ENCODE measurements at regions not wholly inside any gene's neighbourhood (a gene's known extent, or its start where the extent isn't known, plus 50 kb on each side); places are given as distances from the start of the nearest gene placed in this dataset.

DNA sequence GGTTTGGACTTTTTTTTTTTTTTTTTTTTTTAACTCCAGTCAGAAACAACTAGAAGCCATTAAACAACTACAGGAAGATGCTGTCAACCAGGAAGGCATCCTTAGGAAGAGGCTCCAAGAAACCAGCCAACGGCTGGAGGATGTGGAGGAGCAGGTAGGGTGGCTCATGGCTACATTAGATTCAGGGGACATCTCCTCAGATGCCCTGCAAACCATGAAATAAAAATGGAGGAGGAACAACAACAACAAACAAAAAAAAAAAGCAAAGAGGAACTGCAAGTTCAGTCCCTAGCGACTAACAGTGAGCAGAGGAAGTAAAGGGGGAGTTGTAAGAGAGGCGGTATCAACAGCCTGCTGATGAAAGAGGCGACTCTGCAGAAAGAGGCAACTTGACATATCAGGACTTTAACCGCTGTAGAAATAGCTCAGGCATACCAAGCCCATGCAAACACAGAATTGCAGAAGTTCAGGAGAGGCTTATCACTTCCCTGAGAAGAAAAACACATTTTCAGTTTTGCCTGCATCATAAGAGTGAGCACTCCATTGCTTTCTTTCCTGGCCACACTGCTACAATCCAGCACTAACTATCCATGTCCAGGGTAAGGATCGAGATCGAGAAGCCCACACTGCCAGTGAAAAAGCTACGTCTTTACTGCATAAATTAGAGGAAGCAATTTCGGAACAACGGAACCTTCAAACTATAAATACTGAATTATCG lies 103.5 kb upstream of the BCAT1 start:
- H3K36me3 ChIP-seq (ENCODE audit: insufficient read depth, low read length), result no peaks in the 10 kb centered on the region
- POLR2A ChIA-PET (ENCODE audit: partially characterized antibody), result interaction anchor here (0.7 to 2.8 kb wide), 13 partner anchors 9 to 325 kb away, joined by 3 to 16 read pairs (median 6); partner anchors contain the start of genes DNAI7, ETFRF1 and KRAS
- H3K27me3 ChIP-seq (ENCODE audit: insufficient read depth, low read length), result no peaks in the 10 kb centered on the region
- no peaks in the 10 kb centered on the region for H3K27me3 Mint-ChIP-seq
- peak overlapping the region; percentile 93 to 100 (median 96) for H3K4me3 Mint-ChIP-seq
- peaks cover 0 to 4% (median 0%) of the 10 kb centered on the region in 8 donors for H3K9me3 Mint-ChIP-seq
- peaks cover 33 to 56% (median 44%) of the 10 kb centered on the region in 4 donors for H3K4me1 Mint-ChIP-seq
- H3K27ac ChIP-seq (ENCODE audit: low read depth, low read length), result peak overlapping the region; percentile 52
- peak overlapping the region; percentile 97 to 99 (median 98) for H3K27ac Mint-ChIP-seq
- CTCF ChIA-PET (ENCODE audit: partially characterized antibody), result interaction anchor here (0.7 to 3.5 kb wide), 14 partner anchors 7 to 335 kb away, joined by 3 to 21 read pairs (median 5); no protein-coding TSS in a partner anchor
- peak overlapping the region; percentile 72 to 88 for H3K4me3 ChIP-seq (ENCODE audit: low read length in 2 of 2)
- H3K36me3 Mint-ChIP-seq, result peaks cover 3 to 12% of the 10 kb centered on the region in 2 donors
- DNase-seq, result peak; percentile 82 to 91 (median 88)
- peaks cover 51% of the 10 kb centered on the region for H3K4me1 ChIP-seq (ENCODE audit: insufficient read depth, low read length)
- no peaks in the 10 kb centered on the region for H3K9me3 ChIP-seq (ENCODE audit: control insufficient read depth in 1 of 2, low read length in 2 of 2)
- intact Hi-C loops (cut with micrococcal nuclease), result loop anchor here (1.0 to 5.0 kb wide), 8 partner anchors 16 to 335 kb away; partner anchors contain the start of genes DNAI7, ETFRF1 and KRAS

DNA sequence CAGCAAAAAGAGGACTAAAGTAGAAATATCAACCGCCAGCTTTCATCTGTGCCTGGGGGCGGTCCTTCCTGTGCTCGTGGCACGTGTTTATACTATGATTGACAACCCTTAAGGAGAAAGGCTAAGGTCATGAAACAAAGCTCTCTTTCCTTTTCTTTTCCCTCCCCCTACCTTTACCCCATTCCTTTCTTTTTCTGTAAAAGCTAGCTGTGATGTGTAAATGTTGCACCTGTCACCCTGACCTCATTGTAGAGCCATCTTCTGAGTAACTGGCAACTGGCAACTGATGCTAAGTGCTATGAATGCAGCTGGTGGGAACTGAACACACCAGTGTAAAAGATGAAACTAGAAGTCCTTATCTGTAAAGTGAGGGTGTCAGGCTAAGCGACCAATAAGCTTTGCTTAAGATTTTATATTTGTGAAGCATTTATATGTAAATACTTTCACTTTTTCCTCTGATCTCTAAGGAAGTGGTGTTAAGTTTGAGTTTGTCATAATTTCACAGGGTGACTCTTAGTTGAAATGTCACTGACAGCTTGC lies 102.8 kb upstream of the BCAT1 start:
- Mint-ChIP-seq H3K27me3 (no peaks in the 10 kb centered on the region), H3K36me3 (peaks cover 3 to 12% of the 10 kb centered on the region in 2 donors), H3K4me3 (peak overlapping the region; percentile 93 to 100 (median 96)), H3K27ac (peak overlapping the region; percentile 97 to 99 (median 98)), H3K4me1 (peaks cover 30 to 51% (median 40%) of the 10 kb centered on the region in 4 donors), H3K9me3 (peaks cover 0 to 10% (median 5%) of the 10 kb centered on the region in 8 donors)
- POLR2A ChIA-PET (ENCODE audit: partially characterized antibody), result interaction anchor here (0.7 to 2.8 kb wide), 13 partner anchors 9 to 326 kb away, joined by 3 to 16 read pairs (median 6); partner anchors contain the start of genes DNAI7, ETFRF1 and KRAS
- CTCF ChIA-PET (ENCODE audit: partially characterized antibody), result interaction anchor here (0.7 to 3.5 kb wide), 13 partner anchors 8 to 336 kb away, joined by 3 to 21 read pairs (median 5); no protein-coding TSS in a partner anchor
- Histone ChIP-seq H3K9me3 (ENCODE audit: control insufficient read depth in 1 of 2, low read length in 2 of 2) (peaks cover 0 to 2% of the 10 kb centered on the region in 2 donors), H3K27me3 (ENCODE audit: insufficient read depth, low read length) (no peaks in the 10 kb centered on the region), H3K4me3 (ENCODE audit: low read length in 2 of 2) (peak overlapping the region; percentile 72 to 88), H3K27ac (ENCODE audit: low read depth, low read length) (peak overlapping the region; percentile 52), H3K36me3 (ENCODE audit: insufficient read depth, low read length) (no peaks in the 10 kb centered on the region), H3K4me1 (ENCODE audit: insufficient read depth, low read length) (peaks cover 45% of the 10 kb centered on the region)
- peak in 4 of 5 donors; percentile 80 to 88 (median 84) for DNase-seq
- intact Hi-C loops (cut with micrococcal nuclease), result loop anchor here (1.0 to 5.0 kb wide), 8 partner anchors 17 to 336 kb away; partner anchors contain the start of genes DNAI7, ETFRF1 and KRAS

DNA sequence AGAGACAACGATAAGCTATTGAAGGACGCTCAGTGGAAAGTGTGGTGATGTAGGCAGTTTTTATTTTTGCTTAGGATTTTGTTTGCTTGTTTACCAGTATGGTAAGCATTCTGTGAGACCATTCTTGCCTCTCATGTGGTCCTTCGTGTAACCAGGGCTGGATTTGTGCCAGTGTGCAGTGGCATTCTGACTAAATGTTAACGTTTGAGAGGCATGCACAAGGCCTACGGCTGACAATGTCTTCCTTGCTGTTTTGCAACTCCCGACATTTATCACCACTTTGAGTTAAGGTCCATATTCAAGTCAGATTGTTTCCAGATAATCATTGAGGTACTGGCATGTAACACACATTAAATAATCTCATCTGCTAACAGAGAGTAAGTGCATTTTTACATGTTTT lies 102.3 kb upstream of the BCAT1 start:
- DNase-seq, result no peak
- Histone ChIP-seq H3K27ac (ENCODE audit: low read depth, low read length) (peak overlapping the region; percentile 52), H3K36me3 (ENCODE audit: insufficient read depth, low read length) (no peaks in the 10 kb centered on the region), H3K27me3 (ENCODE audit: insufficient read depth, low read length) (no peaks in the 10 kb centered on the region), H3K4me3 (ENCODE audit: low read length in 2 of 2) (peak overlapping the region; percentile 72 to 88), H3K4me1 (ENCODE audit: insufficient read depth, low read length) (peaks cover 40% of the 10 kb centered on the region), H3K9me3 (ENCODE audit: control insufficient read depth in 1 of 2, low read length in 2 of 2) (peaks cover 0 to 4% of the 10 kb centered on the region in 2 donors)
- Mint-ChIP-seq H3K4me1 (peaks cover 27 to 46% (median 36%) of the 10 kb centered on the region in 4 donors), H3K27ac (peak overlapping the region; percentile 97 to 99 (median 98)), H3K36me3 (peaks cover 3 to 12% of the 10 kb centered on the region in 2 donors), H3K4me3 (peak overlapping the region; percentile 93 to 100 (median 96)), H3K9me3 (peaks cover 0 to 16% (median 9%) of the 10 kb centered on the region in 8 donors), H3K27me3 (no peaks in the 10 kb centered on the region)
- CTCF ChIA-PET (ENCODE audit: partially characterized antibody), result interaction anchor here (1.0 to 3.5 kb wide), 11 partner anchors 8 to 336 kb away, joined by 3 to 21 read pairs (median 6); no protein-coding TSS in a partner anchor
- intact Hi-C loops (cut with micrococcal nuclease), result loop anchor here (5.0 kb wide), 1 partner anchor 36 kb away; no protein-coding TSS in a partner anchor
- POLR2A ChIA-PET (ENCODE audit: partially characterized antibody), result interaction anchor here (0.7 to 2.8 kb wide), 12 partner anchors 8 to 326 kb away, joined by 3 to 16 read pairs (median 6); partner anchors contain the start of genes DNAI7, ETFRF1 and KRAS

DNA sequence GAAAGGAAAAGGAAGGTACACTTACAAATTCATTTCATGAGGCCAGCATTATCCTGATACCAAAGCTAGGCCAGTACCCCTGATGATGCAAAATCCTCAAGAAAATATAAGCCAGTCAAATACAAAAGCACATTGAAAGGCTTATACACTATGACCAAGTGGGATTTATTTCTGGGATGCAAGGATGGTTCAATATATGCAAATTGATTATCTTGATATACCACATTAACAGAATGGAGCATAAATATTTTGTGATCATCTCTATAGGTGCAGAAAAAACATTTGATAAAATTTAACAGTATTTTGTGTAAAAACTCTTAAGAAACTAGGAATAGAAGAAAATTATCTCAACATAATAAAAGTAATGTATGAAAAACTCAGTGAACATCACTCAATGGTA lies 97.0 kb upstream of the BCAT1 start:
- Histone ChIP-seq H3K4me1 (ENCODE audit: insufficient read depth, low read length) (peaks cover 2% of the 10 kb centered on the region), H3K27me3 (ENCODE audit: insufficient read depth, low read length) (no peaks in the 10 kb centered on the region), H3K36me3 (ENCODE audit: insufficient read depth, low read length) (no peaks in the 10 kb centered on the region), H3K27ac (ENCODE audit: low read depth, low read length) (no peak overlapping the region), H3K9me3 (ENCODE audit: control insufficient read depth in 1 of 2, low read length in 2 of 2) (peaks cover 0 to 4% of the 10 kb centered on the region in 2 donors), H3K4me3 (ENCODE audit: low read length in 2 of 2) (no peak overlapping the region)
- POLR2A ChIA-PET (ENCODE audit: partially characterized antibody), result no interaction called here
- Mint-ChIP-seq H3K27ac (no peak overlapping the region), H3K9me3 (peaks cover 0 to 28% (median 17%) of the 10 kb centered on the region in 8 donors), H3K36me3 (peaks cover 0 to 8% of the 10 kb centered on the region in 2 donors), H3K4me3 (no peak overlapping the region), H3K4me1 (peaks cover 3 to 6% (median 4%) of the 10 kb centered on the region in 4 donors), H3K27me3 (peaks cover 0 to 3% of the 10 kb centered on the region in 2 donors)
- intact Hi-C loops (cut with micrococcal nuclease), result no loop called here
- CTCF ChIA-PET (ENCODE audit: partially characterized antibody), result no interaction called here
- no peak for DNase-seq

DNA sequence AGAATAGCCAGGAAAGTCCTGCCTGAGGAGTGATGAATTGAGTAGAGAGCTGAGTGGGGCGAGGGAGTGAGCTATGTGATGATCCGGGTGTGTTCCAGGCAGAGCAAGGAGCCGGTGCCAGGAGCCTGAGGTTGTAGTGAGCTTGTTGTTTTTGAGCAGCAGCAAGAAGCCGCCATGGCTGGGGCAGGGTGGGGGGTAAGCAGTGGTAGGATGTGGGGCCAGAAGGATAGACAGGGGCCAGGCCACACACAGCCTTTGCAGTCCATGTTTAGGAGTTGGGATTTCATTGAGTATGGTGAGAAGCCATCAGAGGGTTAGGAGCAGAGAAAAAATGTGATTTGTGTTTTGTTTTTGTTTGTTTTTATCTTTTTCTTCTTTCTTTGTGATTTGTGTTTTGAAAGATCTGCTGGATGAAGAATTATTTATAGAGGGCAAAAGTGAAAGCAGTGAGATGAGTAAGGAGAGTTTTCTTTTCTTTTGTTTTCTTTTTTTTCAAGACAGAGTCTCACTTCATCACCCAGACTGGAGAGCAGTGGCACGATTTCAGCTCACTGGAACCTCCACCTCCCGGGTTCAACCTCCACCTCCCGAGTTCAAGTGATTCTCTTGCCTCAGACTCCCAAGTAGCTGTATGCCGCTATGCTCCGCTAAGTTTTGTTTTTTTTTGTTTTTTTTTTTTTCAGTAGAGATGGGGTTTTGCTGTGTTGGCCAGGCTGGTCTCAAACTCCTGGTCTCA lies 92.3 kb upstream of the BCAT1 start:
- H3K4me3 ChIP-seq (ENCODE audit: low read length in 2 of 2), result no peak overlapping the region
- no peaks in the 10 kb centered on the region for H3K27me3 ChIP-seq (ENCODE audit: insufficient read depth, low read length)
- Mint-ChIP-seq H3K36me3 (peaks cover 0 to 9% of the 10 kb centered on the region in 2 donors), H3K27me3 (peaks cover 8 to 11% of the 10 kb centered on the region in 2 donors), H3K27ac (no peak overlapping the region), H3K4me1 (peaks cover 0 to 4% (median 0%) of the 10 kb centered on the region in 4 donors), H3K4me3 (no peak overlapping the region), H3K9me3 (peaks cover 0 to 14% (median 8%) of the 10 kb centered on the region in 8 donors)
- ChIA-PET POLR2A (ENCODE audit: partially characterized antibody) (no interaction called here), CTCF (ENCODE audit: partially characterized antibody) (interaction anchor here (1.1 kb wide), 1 partner anchor 50 kb away, joined by 4 read pairs; no protein-coding TSS in a partner anchor)
- no peaks in the 10 kb centered on the region for H3K36me3 ChIP-seq (ENCODE audit: insufficient read depth, low read length)
- DNase-seq, result no peak
- no peak overlapping the region for H3K27ac ChIP-seq (ENCODE audit: low read depth, low read length)
- no peaks in the 10 kb centered on the region for H3K9me3 ChIP-seq (ENCODE audit: control insufficient read depth in 1 of 2, low read length in 2 of 2)
- intact Hi-C loops (cut with micrococcal nuclease), result no loop called here
- no peaks in the 10 kb centered on the region for H3K4me1 ChIP-seq (ENCODE audit: insufficient read depth, low read length)

DNA sequence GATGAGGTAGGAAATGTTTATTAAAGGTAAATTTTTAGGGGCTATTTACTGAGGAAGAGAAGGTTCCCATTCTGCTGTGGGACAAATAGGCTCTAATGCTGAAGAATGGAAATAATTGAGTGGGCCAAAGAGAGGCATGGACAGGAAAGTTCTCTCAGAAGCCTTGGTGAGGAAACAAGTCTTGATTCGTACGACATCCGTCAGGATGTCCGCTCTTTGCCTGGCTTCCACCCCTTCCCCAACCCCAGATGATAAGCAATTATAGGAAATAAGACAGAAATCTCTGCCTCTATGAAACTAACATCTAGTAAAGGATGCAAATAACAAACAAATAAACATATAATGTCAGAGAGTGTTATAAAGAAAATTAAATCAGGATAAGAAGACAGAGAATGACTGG lies 91.7 kb upstream of the BCAT1 start:
- peaks cover 0 to 4% (median 0%) of the 10 kb centered on the region in 4 donors for H3K4me1 Mint-ChIP-seq
- H3K9me3 Mint-ChIP-seq, result peaks cover 0 to 10% (median 4%) of the 10 kb centered on the region in 8 donors
- no peaks in the 10 kb centered on the region for H3K9me3 ChIP-seq (ENCODE audit: control insufficient read depth in 1 of 2, low read length in 2 of 2)
- no peaks in the 10 kb centered on the region for H3K36me3 ChIP-seq (ENCODE audit: insufficient read depth, low read length)
- ChIA-PET POLR2A (ENCODE audit: partially characterized antibody) (no interaction called here), CTCF (ENCODE audit: partially characterized antibody) (interaction anchor here (1.1 kb wide), 1 partner anchor 49 kb away, joined by 4 read pairs; no protein-coding TSS in a partner anchor)
- H3K27me3 Mint-ChIP-seq, result peaks cover 8 to 11% of the 10 kb centered on the region in 2 donors
- no peak overlapping the region for H3K4me3 Mint-ChIP-seq
- H3K4me1 ChIP-seq (ENCODE audit: insufficient read depth, low read length), result no peaks in the 10 kb centered on the region
- H3K27ac Mint-ChIP-seq, result no peak overlapping the region
- no peak overlapping the region for H3K27ac ChIP-seq (ENCODE audit: low read depth, low read length)
- intact Hi-C loops (cut with micrococcal nuclease), result no loop called here
- H3K27me3 ChIP-seq (ENCODE audit: insufficient read depth, low read length), result no peaks in the 10 kb centered on the region
- H3K4me3 ChIP-seq (ENCODE audit: low read length in 2 of 2), result no peak overlapping the region
- H3K36me3 Mint-ChIP-seq, result peaks cover 0 to 9% of the 10 kb centered on the region in 2 donors
- DNase-seq, result no peak
